K562 (cell line): ENCODE measurements at regions not wholly inside any gene's neighbourhood (a gene's known extent, or its start where the extent isn't known, plus 50 kb on each side); places are given as distances from the start of the nearest gene placed in this dataset.

Experiments used
- ATAC-seq: fragments of 200-7000 bp; cut with Tn5 transposase; 3 replicates; pipeline ENCODE4 v1.9.1; 2020; ENCODE audit warnings: moderate library complexity
- BruUV-seq: library from RNA; stranded (reverse); fragments of 400-500 nt; replicated peaks from 2 replicates; lab custom pipeline; 2021; lab: Mats Ljungman, UMichigan
- CTCF ChIA-PET: fragments of 300-600 bp; formaldehyde crosslinking; extraction: SDS; loops from one replicate; lab custom pipeline; 2021; ENCODE audit warnings: low intra/inter-chr PET ratio; lab: Yijun Ruan, JAX
- POLR2A ChIA-PET: fragments of 300-600, 350-650 bp; sonication (Branson Sonifier 250); formaldehyde crosslinking; extraction: SDS; loops from one replicate; lab custom pipeline; 2021; ENCODE audit warnings: antibody characterized with exemption, inconsistent platforms; lab: Yijun Ruan, JAX
- DNase-seq, 4 experiments: peaks; one replicate each; pipeline versions ENCODE4 v3.0.0 to v3.0.0-alpha.2; 2011 to 2018; ENCODE audit warnings: low spot score in 3 of 4, mixed read lengths in 3 of 4; ENCODE audit errors: extremely low read depth in 1 of 4
- FAIRE-seq: peaks from 2 replicates; lab custom pipeline; 2011; peaks lifted over from hg19 to GRCh38; lab: Jason Lieb, UNC
- H2AFZ ChIP-seq: 2 replicates; pipeline ENCODE4 v1.6.0; 2011; ENCODE audit warnings: low read depth, low read length, control low read depth, inconsistent platforms
- H3K27ac ChIP-seq: fragments of 200-600 bp; 3 replicates; pipeline ENCODE4 v1.8.0; 2011; ENCODE audit warnings: low read depth, mild to moderate bottlenecking, control low read depth, inconsistent platforms, low read length, moderate library complexity, mixed read lengths; ENCODE audit errors: extremely low read depth
- H3K27me3 ChIP-seq, 2 experiments: fragments of 300-600 bp in 1 of 2; 2 replicates in 1 of 2; 3 replicates in 1 of 2; pipeline versions ENCODE4 v1.6.0 to v1.8.0; 2011; ENCODE audit warnings: inconsistent platforms in 2 of 2, low read length in 2 of 2, mild to moderate bottlenecking in 1 of 2, mixed read lengths in 1 of 2, moderate library complexity in 1 of 2; ENCODE audit not compliant: control insufficient read depth in 2 of 2, insufficient read depth in 2 of 2
- H3K36me3 ChIP-seq: fragments of 300-600 bp; 3 replicates; pipeline ENCODE4 v1.8.0; 2011; ENCODE audit warnings: mild to moderate bottlenecking, low read length, inconsistent platforms; ENCODE audit not compliant: control insufficient read depth, insufficient read depth
- H3K4me1 ChIP-seq, 2 experiments: fragments of 200-600 bp in 1 of 2; replicated peaks in 1 of 2; 2 replicates in 1 of 2; 3 replicates in 1 of 2; pipeline versions ENCODE4 v1.5.1 to v1.8.0; 2011; ENCODE audit warnings: inconsistent platforms in 2 of 2, low read length in 2 of 2, mild to moderate bottlenecking in 1 of 2, mixed read lengths in 1 of 2, moderate library complexity in 1 of 2; ENCODE audit not compliant: control insufficient read depth in 2 of 2, insufficient read depth in 2 of 2
- H3K4me2 ChIP-seq: 2 replicates; pipeline ENCODE4 v1.6.1; 2011; ENCODE audit warnings: low read length, control low read depth, inconsistent platforms, mixed read lengths; ENCODE audit not compliant: insufficient read depth
- H3K4me3 ChIP-seq: fragments of 200-600 bp; sonication (generic), shearing (Covaris generic); 2 replicates; pipeline ENCODE4 v1.5.1; 2016; ENCODE audit warnings: control low read depth, inconsistent platforms
- H3K79me2 ChIP-seq: fragments of 200-600 bp; 3 replicates; pipeline ENCODE4 v1.8.0; 2011; ENCODE audit warnings: low read length, inconsistent platforms; ENCODE audit not compliant: control insufficient read depth, insufficient read depth
- H3K9ac ChIP-seq, 2 experiments: 2 replicates each; pipeline versions ENCODE4 v1.6.0 to v1.6.1; 2011; ENCODE audit warnings: low read depth in 2 of 2, low read length in 2 of 2, control low read depth in 1 of 2, inconsistent platforms in 1 of 2, mild to moderate bottlenecking in 1 of 2, mixed read lengths in 1 of 2; ENCODE audit not compliant: insufficient read depth in 1 of 2
- H3K9me1 ChIP-seq: one replicate; pipeline ENCODE4 v1.6.0; 2011; ENCODE audit warnings: inconsistent platforms, mild to moderate bottlenecking, low read length, moderate library complexity; ENCODE audit not compliant: control insufficient read depth, insufficient read depth
- H3K9me3 ChIP-seq: replicated peaks from 2 replicates; pipeline ENCODE4 v1.5.1; 2011; ENCODE audit warnings: low read depth, low read length, inconsistent platforms; ENCODE audit not compliant: control insufficient read depth, insufficient read depth
- H4K20me1 ChIP-seq: replicated peaks from 2 replicates; pipeline ENCODE4 v1.6.1; 2011; ENCODE audit warnings: low read length, inconsistent platforms, mixed read lengths; ENCODE audit not compliant: control insufficient read depth, insufficient read depth
- BMI1 ChIP-seq: fragments of 150-350 bp; IDR thresholded peaks from 2 replicates; pipeline ENCODE4 v1.6.1; 2014; ENCODE audit warnings: low read length
- GABPA ChIP-seq: fragments of 200-800 bp; sonication (Bioruptor generic); conservative IDR thresholded peaks from 2 replicates; pipeline ENCODE4 v1.6.1; 2016; ENCODE audit warnings: low read depth, missing genetic modification characterization, missing compliant biosample characterization
- KLF6 ChIP-seq: fragments of 250-450 bp; sonication (Bioruptor Pico); IDR thresholded peaks from 2 replicates; pipeline ENCODE4 v1.4.0; 2020; ENCODE audit warnings: mild to moderate bottlenecking, moderate library complexity, borderline replicate concordance
- MAZ ChIP-seq, 2 experiments: fragments of 450-650 bp in 1 of 2; sonication (generic) in 1 of 2; formaldehyde crosslinking; IDR thresholded peaks in 1 of 2; conservative IDR thresholded peaks in 1 of 2; 2 replicates each; pipeline versions ENCODE4 v1.4.0 to v1.5.0; 2020; ENCODE audit warnings: mild to moderate bottlenecking in 1 of 2, missing genetic modification reagents in 1 of 2
- POLR3G ChIP-seq: IDR thresholded peaks from 2 replicates; pipeline ENCODE4 v1.6.1; 2011; ENCODE audit not compliant: insufficient read length, insufficient replicate concordance; ENCODE audit errors: extremely low read depth
- PTBP1 ChIP-seq: fragments of 200-400 bp; formaldehyde crosslinking; IDR thresholded peaks from 2 replicates; pipeline ENCODE4 v1.6.1; 2017; ENCODE audit warnings: low read depth, low read length
- RFX5 ChIP-seq: IDR thresholded peaks from 2 replicates; pipeline ENCODE4 v1.6.1; 2011; ENCODE audit warnings: low read depth, mild to moderate bottlenecking, improper control_type of control experiment, low read length
- RNF219 ChIP-seq: fragments of 250-450 bp; sonication (Bioruptor Pico); IDR thresholded peaks from 2 replicates; pipeline ENCODE4 v1.5.0; 2022; ENCODE audit warnings: mild to moderate bottlenecking
- SMAD4 ChIP-seq: fragments of 250-450 bp; sonication (Bioruptor Pico); conservative IDR thresholded peaks from 2 replicates; pipeline ENCODE4 v1.8.0; 2021; ENCODE audit warnings: inconsistent platforms, mild to moderate bottlenecking, moderate library complexity
- SMARCA5 ChIP-seq: fragments of 450-650 bp; IDR thresholded peaks from 2 replicates; pipeline ENCODE4 v1.6.1; 2016
- ZNF253 ChIP-seq: fragments of 250-450 bp; sonication (Bioruptor Pico); conservative IDR thresholded peaks from 2 replicates; pipeline ENCODE4 v1.6.1; 2021; ENCODE audit warnings: mild to moderate bottlenecking
- ZNF263 ChIP-seq: sonication (generic); formaldehyde crosslinking; IDR thresholded peaks from 2 replicates; pipeline ENCODE4 v1.8.0; 2022; ENCODE audit warnings: mild to moderate bottlenecking, missing genetic modification reagents, borderline replicate concordance
- ZNF444 ChIP-seq: fragments of 250-450 bp; sonication (Bioruptor Pico); IDR thresholded peaks from 2 replicates; pipeline ENCODE4 v1.4.0; 2020; ENCODE audit warnings: mild to moderate bottlenecking, moderate library complexity
- ZNF507 ChIP-seq: conservative IDR thresholded peaks from 2 replicates; pipeline ENCODE4 v1.6.1; 2017; ENCODE audit warnings: missing genetic modification characterization, missing compliant biosample characterization
- ZNF707 ChIP-seq: fragments of 250-450 bp; sonication (Bioruptor Pico); conservative IDR thresholded peaks from 2 replicates; pipeline ENCODE4 v1.8.0; 2022; ENCODE audit warnings: inconsistent platforms, mild to moderate bottlenecking, moderate library complexity
- WGBS: fragments of 100-300 bp; shearing (Covaris generic); methylation state at CpG from one replicate; pipeline ENCODE4 v1.1.6; 2016; ENCODE audit warnings: low coverage, mixed read lengths; ENCODE audit not compliant: insufficient coverage; ENCODE audit errors: missing lambda C conversion rate; 5-methylcytosine and 5-hydroxymethylcytosine counted together
- in situ Hi-C: fragments of 300-500 bp; cut with MboI; formaldehyde crosslinking; loops from 4 replicates; pipeline ENCODE4 v1.15.0; 2018; ENCODE audit warnings: inconsistent platforms, mixed read lengths
- intact Hi-C: fragments of 100-400 bp; cut with micrococcal nuclease; formaldehyde crosslinking; loops from 2 replicates; pipeline ENCODE4 v1.14.2; 2022

- CTCF ChIA-PET = no interaction called here
- Histone ChIP-seq H3K27me3 (no peaks in the 10 kb centered on the region), H2AFZ (peak overlapping the region; percentile 33), H3K27ac (no peak overlapping the region)
- TF ChIP-seq ZNF263 (no peak), SMAD4 (CRISPR knock-in tag) (0 out of 2 replicates have a peak, but pooled peaks have one; percentile 1), BMI1 (no peak)
- TF ChIP-seq, all 486 proteins: peak for 1
- H3K4me1 ChIP-seq = peaks cover 16 to 32% of the 10 kb centered on the region in 2 experiments; a peak in 4 of 5 replicates
- no peaks in the 10 kb centered on the region for H3K36me3 ChIP-seq
- no TSS peak for BruUV-seq
- no peaks in the 10 kb centered on the region for H3K9me3 ChIP-seq
- DNase-seq (no peak), FAIRE-seq (no peak), ATAC-seq (no peak)
- 71% methylated on average over 7 of the region's 7 CpGs for WGBS
- no peaks in the 10 kb centered on the region for H3K9me1 ChIP-seq
- no peaks in the 10 kb centered on the region for H4K20me1 ChIP-seq
- intact Hi-C loops (loop anchor here (5.0 kb wide), 1 partner anchor 235 kb away; no protein-coding TSS in a partner anchor), in situ Hi-C loops (no loop called here)
- 0 out of 4 replicates have a peak overlapping the region, but pooled peaks of 1 of the 2 experiments have one; percentile 8 for H3K9ac ChIP-seq
- H3K4me2 ChIP-seq = no peak overlapping the region
- peaks cover 37% of the 10 kb centered on the region for H3K79me2 ChIP-seq
- no peak overlapping the region for H3K4me3 ChIP-seq
- POLR2A ChIA-PET = interaction anchor here (2.3 to 2.5 kb wide), 2 partner anchors 17 to 22 kb away, joined by 9 to 14 read pairs; no protein-coding TSS in a partner anchor
Measured at GRCh38 chr16:79847101-79847500, 246.6 kb upstream of the MAF start.

DNA sequence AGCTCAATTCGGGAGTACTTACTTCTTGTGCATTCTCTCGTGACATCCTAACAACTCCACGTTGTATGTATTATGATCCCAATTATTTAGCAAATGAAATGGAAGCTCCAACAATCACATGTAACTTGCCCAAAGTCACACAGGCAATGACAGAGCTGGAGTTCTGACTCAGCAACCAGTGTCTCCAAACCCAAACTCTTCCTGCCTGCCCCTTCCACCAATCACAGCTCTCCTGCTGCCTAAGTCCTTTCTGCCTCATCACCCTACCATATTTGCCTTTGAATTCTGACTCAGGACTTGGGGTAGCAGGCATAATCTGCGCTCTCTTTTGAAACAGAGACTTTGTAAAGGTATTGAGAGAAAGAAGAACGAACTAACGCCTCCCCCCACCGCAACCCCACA is 245.2 kb upstream of the MAF start:
- ChIA-PET POLR2A (interaction anchor here (0.6 to 2.7 kb wide), 13 partner anchors 10 to 193 kb away, joined by 3 to 20 read pairs (median 3); no protein-coding TSS in a partner anchor), CTCF (no interaction called here)
- H3K79me2 ChIP-seq = peaks cover 42% of the 10 kb centered on the region
- H3K27ac ChIP-seq = peak overlapping the region; percentile 75
- in situ Hi-C loops = no loop called here
- H3K27me3 ChIP-seq = no peaks in the 10 kb centered on the region
- peak overlapping the region in 1 of 2 experiments; percentile 68; a peak in 2 of 4 replicates for H3K9ac ChIP-seq
- H3K36me3 ChIP-seq = no peaks in the 10 kb centered on the region
- FAIRE-seq = peak; percentile 96
- no peaks in the 10 kb centered on the region for H4K20me1 ChIP-seq
- H3K4me2 ChIP-seq = peak overlapping the region; percentile 88
- 5% methylated on average over 7 of the region's 7 CpGs for WGBS
- peak overlapping the region; percentile 39 for H3K4me3 ChIP-seq
- H2AFZ ChIP-seq = peak overlapping the region; percentile 74
- H3K9me3 ChIP-seq = no peaks in the 10 kb centered on the region
- no peaks in the 10 kb centered on the region for H3K9me1 ChIP-seq
- peak; percentile 65 to 92 (median 80) for DNase-seq
- peaks cover 16 to 37% of the 10 kb centered on the region in 2 experiments; a peak in 4 of 5 replicates for H3K4me1 ChIP-seq
- intact Hi-C loops = loop anchor here (2.0 to 5.0 kb wide), 2 partner anchors 23 to 237 kb away; no protein-coding TSS in a partner anchor
- BruUV-seq = no TSS peak
- peak; percentile 94 for ATAC-seq
- TF ChIP-seq ZNF253 = no peak
- TF ChIP-seq POLR3G = no peak
- TF ChIP-seq ZNF707 (CRISPR knock-in tag) = no peak
- TF ChIP-seq SMARCA5 = no peak
- TF ChIP-seq KLF6 (CRISPR knock-in tag) = no peak
- no peak for TF ChIP-seq GABPA (tag)
- 0 out of 4 replicates have a peak, but pooled peaks of 1 of the 2 experiments have one; percentile 6 for TF ChIP-seq MAZ (CRISPR knock-in tag; conservative IDR thresholded peaks at IDR 0.05 in 1 of 2, IDR thresholded peaks at IDR 0.05 in 1 of 2)
- no peak for TF ChIP-seq ZNF444 (CRISPR knock-in tag)
- TF ChIP-seq RFX5 = no peak
- no peak for TF ChIP-seq RNF219 (CRISPR knock-in tag)
- no peak for TF ChIP-seq PTBP1
- TF ChIP-seq ZNF507 = no peak
